SU-DHL-6 (cell line): ENCODE measurements at regions not wholly inside any gene's neighbourhood (a gene's known extent, or its start where the extent isn't known, plus 50 kb on each side); places are given as distances from the start of the nearest gene placed in this dataset.

Source experiments
- H2AFZ ChIP-seq: fragments of 200-600 bp; sonication (generic); 2 replicates; pipeline ENCODE4 v1.6.1; 2014; ENCODE audit warnings: low read depth, mild to moderate bottlenecking, moderate library complexity, mixed read lengths, antibody characterized with exemption, low read length; ENCODE audit not compliant: severe bottlenecking
- H3F3A ChIP-seq: fragments of 200-600 bp; shearing (Covaris generic); 2 replicates; pipeline ENCODE4 v1.6.0; 2016; ENCODE audit warnings: antibody characterized with exemption, mild to moderate bottlenecking; ENCODE audit not compliant: insufficient read depth
- H3K27ac ChIP-seq: fragments of 200-600 bp; sonication (generic); 2 replicates; pipeline ENCODE4 v1.5.1; 2016; ENCODE audit warnings: low read depth, mild to moderate bottlenecking, low read length, moderate library complexity, mixed read lengths
- H3K27me3 ChIP-seq: fragments of 200-600 bp; sonication (generic), shearing (Covaris generic); 2 replicates; pipeline ENCODE4 v1.6.0; 2014; ENCODE audit warnings: mild to moderate bottlenecking, low read length
- H3K36me3 ChIP-seq: fragments of 200-600 bp; sonication (generic); 2 replicates; pipeline ENCODE4 v1.6.1; 2014; ENCODE audit warnings: mild to moderate bottlenecking, low read length, mixed read lengths
- H3K4me2 ChIP-seq: fragments of 300-600, 200-600 bp; shearing (Covaris generic), sonication (generic); 2 replicates; pipeline ENCODE4 v1.6.0; 2014; ENCODE audit warnings: low read length, low read depth, mild to moderate bottlenecking; ENCODE audit not compliant: poor library complexity, severe bottlenecking
- H3K4me3 ChIP-seq: fragments of 200-600 bp; sonication (generic); 2 replicates; pipeline ENCODE4 v1.5.1; 2014; ENCODE audit warnings: antibody characterized with exemption, low read length, mild to moderate bottlenecking, mixed read lengths; ENCODE audit not compliant: insufficient read depth, poor library complexity, severe bottlenecking
- H3K79me2 ChIP-seq: fragments of 200-600 bp; sonication (generic); 2 replicates; pipeline ENCODE4 v1.6.1; 2014; ENCODE audit warnings: mild to moderate bottlenecking, low read length, moderate library complexity; ENCODE audit not compliant: insufficient read depth
- H3K9ac ChIP-seq: fragments of 200-600 bp; sonication (generic); 2 replicates; pipeline ENCODE4 v1.7.0; 2014; ENCODE audit warnings: mild to moderate bottlenecking, low read length
- H3K9me2 ChIP-seq: fragments of 200-600 bp; sonication (generic); replicated peaks from 2 replicates; pipeline ENCODE4 v1.6.1; 2014; ENCODE audit warnings: low read length; ENCODE audit not compliant: insufficient read depth
- H3K9me3 ChIP-seq: fragments of 200-600 bp; sonication (generic); 2 replicates; pipeline ENCODE4 v1.6.1; 2014; ENCODE audit warnings: low read length, mixed read lengths; ENCODE audit not compliant: insufficient read depth
- H4K20me1 ChIP-seq: fragments of 200-600 bp; sonication (generic); 2 replicates; pipeline ENCODE4 v1.6.1; 2014; ENCODE audit warnings: low read depth, mild to moderate bottlenecking, antibody characterized with exemption, low read length, moderate library complexity, mixed read lengths
- EZH2phosphoT487 ChIP-seq: fragments of 200-600 bp; sonication (generic), shearing (Covaris generic); conservative IDR thresholded peaks from 2 replicates; pipeline ENCODE4 v1.6.1; 2018; ENCODE audit warnings: mild to moderate bottlenecking, antibody characterized with exemption, low read length, moderate library complexity, mixed read lengths
- TF ChIP-seq, protein P1 (sequence below): fragments of 200-600 bp; sonication (generic); IDR thresholded peaks from one replicate; pipeline ENCODE4 v1.5.1; 2017; ENCODE audit warnings: antibody characterized with exemption, mild to moderate bottlenecking, low read length, moderate library complexity; ENCODE audit not compliant: insufficient read depth, poor library complexity, severe bottlenecking

DNA sequence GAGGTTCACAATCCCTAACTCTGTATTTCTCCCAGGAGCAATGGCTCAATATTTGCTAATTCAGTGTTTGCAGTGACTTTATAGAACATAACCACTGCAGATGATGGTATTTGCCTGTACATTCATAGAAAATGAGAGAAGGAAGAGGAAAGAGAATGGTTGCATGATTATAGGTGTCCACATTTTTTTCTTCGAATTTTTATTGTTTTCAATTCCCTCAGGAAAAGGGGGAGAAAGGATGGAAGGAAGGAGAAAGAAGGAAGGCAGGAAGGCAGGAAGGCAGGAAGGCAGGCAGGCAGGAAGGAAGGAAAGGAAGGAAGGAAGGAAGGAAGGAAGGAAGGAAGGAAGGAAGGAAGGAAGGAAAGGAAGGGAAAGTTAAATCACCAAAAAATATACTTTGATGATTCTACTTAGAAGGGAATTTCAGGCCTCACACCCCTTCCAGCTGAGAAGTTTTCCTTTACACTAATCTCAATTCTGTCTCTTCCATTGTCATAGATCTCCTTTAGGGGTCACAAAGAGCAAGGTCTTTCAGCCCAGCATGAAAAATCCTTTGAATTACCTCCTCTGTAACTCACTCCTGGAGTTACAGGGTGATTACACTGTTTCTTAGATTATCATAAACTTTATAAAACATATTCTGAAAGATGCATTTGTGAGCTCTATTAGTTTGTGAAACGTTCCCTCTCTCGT is 118.8 kb upstream of the INHBA start:
- no peak overlapping the region for H3K4me2 ChIP-seq
- H3K4me3 ChIP-seq = no peak overlapping the region
- H3K9ac ChIP-seq = no peak overlapping the region
- no peaks in the 10 kb centered on the region for H3K79me2 ChIP-seq
- TF ChIP-seq, protein P1, sequence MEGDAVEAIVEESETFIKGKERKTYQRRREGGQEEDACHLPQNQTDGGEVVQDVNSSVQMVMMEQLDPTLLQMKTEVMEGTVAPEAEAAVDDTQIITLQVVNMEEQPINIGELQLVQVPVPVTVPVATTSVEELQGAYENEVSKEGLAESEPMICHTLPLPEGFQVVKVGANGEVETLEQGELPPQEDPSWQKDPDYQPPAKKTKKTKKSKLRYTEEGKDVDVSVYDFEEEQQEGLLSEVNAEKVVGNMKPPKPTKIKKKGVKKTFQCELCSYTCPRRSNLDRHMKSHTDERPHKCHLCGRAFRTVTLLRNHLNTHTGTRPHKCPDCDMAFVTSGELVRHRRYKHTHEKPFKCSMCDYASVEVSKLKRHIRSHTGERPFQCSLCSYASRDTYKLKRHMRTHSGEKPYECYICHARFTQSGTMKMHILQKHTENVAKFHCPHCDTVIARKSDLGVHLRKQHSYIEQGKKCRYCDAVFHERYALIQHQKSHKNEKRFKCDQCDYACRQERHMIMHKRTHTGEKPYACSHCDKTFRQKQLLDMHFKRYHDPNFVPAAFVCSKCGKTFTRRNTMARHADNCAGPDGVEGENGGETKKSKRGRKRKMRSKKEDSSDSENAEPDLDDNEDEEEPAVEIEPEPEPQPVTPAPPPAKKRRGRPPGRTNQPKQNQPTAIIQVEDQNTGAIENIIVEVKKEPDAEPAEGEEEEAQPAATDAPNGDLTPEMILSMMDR = no peak
- TF ChIP-seq EZH2phosphoT487 = no peak
- H2AFZ ChIP-seq = no peak overlapping the region
- H3K27me3 ChIP-seq = no peaks in the 10 kb centered on the region
- no peaks in the 10 kb centered on the region for H3K9me2 ChIP-seq
- H3K9me3 ChIP-seq = no peaks in the 10 kb centered on the region
- no peaks in the 10 kb centered on the region for H4K20me1 ChIP-seq
- H3K36me3 ChIP-seq = no peaks in the 10 kb centered on the region
- H3F3A ChIP-seq = no peaks in the 10 kb centered on the region
- no peak overlapping the region for H3K27ac ChIP-seq

GRCh38 chr7:41820111-41820671 is 117.3 kb upstream of the INHBA start:
- no peaks in the 10 kb centered on the region for H4K20me1 ChIP-seq
- H3K79me2 ChIP-seq = no peaks in the 10 kb centered on the region
- no peaks in the 10 kb centered on the region for H3K9me3 ChIP-seq
- no peak overlapping the region for H3K4me2 ChIP-seq
- no peak overlapping the region for H2AFZ ChIP-seq
- no peak overlapping the region for H3K4me3 ChIP-seq
- no peaks in the 10 kb centered on the region for H3F3A ChIP-seq
- H3K9me2 ChIP-seq = no peaks in the 10 kb centered on the region
- no peaks in the 10 kb centered on the region for H3K36me3 ChIP-seq
- no peak overlapping the region for H3K27ac ChIP-seq
- no peak for TF ChIP-seq EZH2phosphoT487
- TF ChIP-seq, protein P1 = no peak
- H3K27me3 ChIP-seq = no peaks in the 10 kb centered on the region
- H3K9ac ChIP-seq = no peak overlapping the region

DNA sequence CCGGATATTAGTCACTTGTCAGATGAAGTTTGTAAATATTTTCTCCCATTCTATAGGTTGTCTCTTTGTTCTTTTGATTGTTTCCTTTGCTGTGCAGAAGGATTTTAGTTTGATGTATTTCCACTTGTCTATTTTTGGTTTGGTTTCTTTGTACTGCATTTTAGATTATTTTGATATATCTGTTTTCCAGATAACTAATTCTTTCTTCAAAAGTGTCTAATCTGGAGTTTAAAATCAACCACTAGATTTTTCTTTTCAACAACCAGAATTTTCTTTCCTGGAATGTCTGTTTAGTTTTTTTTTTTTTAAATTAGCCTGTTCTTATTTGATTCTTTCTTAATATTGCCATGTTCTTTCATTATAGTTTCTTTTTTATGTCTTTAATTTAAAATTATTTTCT is 116.8 kb upstream of the INHBA start:
- Histone ChIP-seq H3K9me3 (no peaks in the 10 kb centered on the region), H3K27me3 (no peaks in the 10 kb centered on the region), H3K79me2 (no peaks in the 10 kb centered on the region), H4K20me1 (no peaks in the 10 kb centered on the region), H2AFZ (no peak overlapping the region), H3K4me3 (no peak overlapping the region), H3F3A (no peaks in the 10 kb centered on the region), H3K36me3 (no peaks in the 10 kb centered on the region), H3K9ac (no peak overlapping the region), H3K4me2 (no peak overlapping the region), H3K9me2 (no peaks in the 10 kb centered on the region), H3K27ac (no peak overlapping the region)
- TF ChIP-seq EZH2phosphoT487 = no peak
- TF ChIP-seq, protein P1 = no peak
